HG02852 (cell line): ENCODE measurements at regions not wholly inside any gene's neighbourhood (a gene's known extent, or its start where the extent isn't known, plus 50 kb on each side); places are given as distances from the start of the nearest gene placed in this dataset.

Experiments
- ATAC-seq: cut with Tn5 transposase; IDR thresholded peaks from one replicate; pipeline ENCODE4 v1.9.1; 2021; ENCODE audit warnings: mild to moderate bottlenecking, moderate library complexity; ENCODE audit not compliant: unreplicated experiment

- ATAC-seq, result no peak
Measured at GRCh38 chr1:60311838-60312237, 238.3 kb upstream of the C1orf87 start.

- ATAC-seq, result no peak
Measured at GRCh38 chr1:60299581-60299980, 226.0 kb upstream of the C1orf87 start.

- no peak for ATAC-seq
Measured at GRCh38 chr1:60298290-60298689, 224.7 kb upstream of the C1orf87 start.

GRCh38 chr1:60296794-60297193, 223.2 kb upstream of the C1orf87 start:
- ATAC-seq, result no peak

GRCh38 chr1:60292140-60292539, 218.6 kb upstream of the C1orf87 start:
- no peak for ATAC-seq

GRCh38 chr1:60290393-60290792, 216.8 kb upstream of the C1orf87 start:
- ATAC-seq, result no peak

GRCh38 chr1:60287536-60287935, 214.0 kb upstream of the C1orf87 start:
- no peak for ATAC-seq

- ATAC-seq, result no peak
Measured at GRCh38 chr1:60283690-60284089, 210.1 kb upstream of the C1orf87 start.

GRCh38 chr1:60281360-60281932, 207.9 kb upstream of the C1orf87 start:
- peak; percentile 96 for ATAC-seq

- ATAC-seq, result no peak
Measured at GRCh38 chr1:60280819-60281218, 207.2 kb upstream of the C1orf87 start.

- no peak for ATAC-seq
Measured at GRCh38 chr1:60280256-60280655, 206.7 kb upstream of the C1orf87 start.

- no peak for ATAC-seq
Measured at GRCh38 chr1:60279798-60280197, 206.2 kb upstream of the C1orf87 start.

- no peak for ATAC-seq
Measured at GRCh38 chr1:60277269-60277668, 203.7 kb upstream of the C1orf87 start.

- no peak for ATAC-seq
Measured at GRCh38 chr1:60274422-60275290, 201.1 kb upstream of the C1orf87 start.

- no peak for ATAC-seq
Measured at GRCh38 chr1:60273185-60273584, 199.6 kb upstream of the C1orf87 start.

- no peak for ATAC-seq
Measured at GRCh38 chr1:60271041-60271440, 197.5 kb upstream of the C1orf87 start.

- ATAC-seq, result no peak
Measured at GRCh38 chr1:60268451-60268850, 194.9 kb upstream of the C1orf87 start.

- ATAC-seq, result no peak
Measured at GRCh38 chr1:60265560-60266535, 192.3 kb upstream of the C1orf87 start.

- ATAC-seq, result no peak
Measured at GRCh38 chr1:60262701-60263100, 189.1 kb upstream of the C1orf87 start.

- no peak for ATAC-seq
Measured at GRCh38 chr1:60257531-60257930, 184.0 kb upstream of the C1orf87 start.

GRCh38 chr1:60255565-60255964, 182.0 kb upstream of the C1orf87 start:
- ATAC-seq, result no peak
